Esophagus muscularis mucosa (tissue), 4 donors: ENCODE measurements at regions not wholly inside any gene's neighbourhood (a gene's known extent, or its start where the extent isn't known, plus 50 kb on each side); places are given as distances from the start of the nearest gene placed in this dataset.

Experiments
- DNase-seq: peaks from one replicate; pipeline ENCODE4 v3.0.0-alpha.2; 2017; ENCODE audit errors: extremely low spot score
- H3K27ac ChIP-seq, 4 donors: fragments of 200-600 bp; sonication (generic); replicated peaks in 1 of 4; 1 replicate in 3 of 4; 2 replicates in 1 of 4; pipeline ENCODE4 v1.5.1; 2016 to 2019; ENCODE audit warnings: mild to moderate bottlenecking in 1 of 4
- H3K27me3 ChIP-seq, 4 donors: fragments of 200-600 bp; sonication (generic); one replicate each; pipeline versions ENCODE4 v1.5.1 to v1.6.0; 2016 to 2019
- H3K36me3 ChIP-seq, 4 donors: fragments of 200-600 bp; sonication (generic); one replicate each; pipeline ENCODE4 v1.5.1; 2016 to 2019
- H3K4me1 ChIP-seq, 4 donors: fragments of 200-600 bp; sonication (generic); one replicate each; pipeline ENCODE4 v1.5.1; 2016 to 2019
- H3K4me3 ChIP-seq, 4 donors: fragments of 200-600 bp; sonication (generic); 1 replicate in 2 of 4; 2 replicates in 2 of 4; pipeline ENCODE4 v1.5.1; 2016 to 2019; ENCODE audit warnings: mild to moderate bottlenecking in 4 of 4, moderate library complexity in 1 of 4
- H3K9me3 ChIP-seq, 4 donors: fragments of 200-600 bp; sonication (generic); 1 replicate in 3 of 4; 2 replicates in 1 of 4; pipeline ENCODE4 v1.5.1; 2016 to 2019
- CTCF ChIP-seq, 3 experiments: fragments of 200-600 bp in 2 of 3; fragments of 450-650 bp in 1 of 3; sonication (generic) in 2 of 3; IDR thresholded peaks; one replicate each; pipeline ENCODE4 v1.5.1; 2017 to 2019; ENCODE audit warnings: antibody characterized with exemption in 3 of 3, mild to moderate bottlenecking in 2 of 3, moderate library complexity in 1 of 3
- EP300 ChIP-seq: sonication (generic); formaldehyde crosslinking; IDR thresholded peaks from one replicate; pipeline ENCODE4 v1.6.1; 2017; ENCODE audit warnings: antibody characterized with exemption
- POLR2A ChIP-seq: fragments of 450-650 bp; IDR thresholded peaks from one replicate; pipeline ENCODE4 v1.6.1; 2017; ENCODE audit warnings: antibody characterized with exemption, moderate library complexity, mild to moderate bottlenecking, low read depth
- POLR2AphosphoS5 ChIP-seq, 2 donors: sonication (generic); formaldehyde crosslinking; IDR thresholded peaks; one replicate each; pipeline ENCODE4 v1.6.1; 2017; ENCODE audit warnings: antibody characterized with exemption in 2 of 2
- WGBS: methylation state at CpG from one replicate; pipeline ENCODE4 v1.1.5; 2018; 5-methylcytosine and 5-hydroxymethylcytosine counted together
- intact Hi-C: fragments of 100-400 bp; cut with DNase I; formaldehyde crosslinking; loops from one replicate; pipeline ENCODE4 v1.15.1; 2023

GRCh38 chr18:1002653-1003178 lies 98.0 kb downstream of the ADCYAP1 start:
- H3K4me1 ChIP-seq, result no peaks in the 10 kb centered on the region
- H3K4me3 ChIP-seq, result no peak overlapping the region
- H3K36me3 ChIP-seq, result no peaks in the 10 kb centered on the region
- no peaks in the 10 kb centered on the region for H3K27me3 ChIP-seq
- intact Hi-C loops, result no loop called here
- H3K27ac ChIP-seq, result no peak overlapping the region
- DNase-seq, result no peak
- 43% methylated on average over 2 of the region's 2 CpGs for WGBS
- no peaks in the 10 kb centered on the region for H3K9me3 ChIP-seq
- no peak for TF ChIP-seq POLR2A
- TF ChIP-seq POLR2AphosphoS5 (IDR thresholded peaks at IDR 0.05), result no peak
- TF ChIP-seq CTCF (IDR thresholded peaks at IDR 0.05), result no peak
- no peak for TF ChIP-seq EP300

GRCh38 chr18:1003499-1003898 lies 98.8 kb downstream of the ADCYAP1 start:
- H3K9me3 ChIP-seq, result no peaks in the 10 kb centered on the region
- H3K36me3 ChIP-seq, result no peaks in the 10 kb centered on the region
- TF ChIP-seq EP300 (no peak), POLR2AphosphoS5 (IDR thresholded peaks at IDR 0.05) (no peak), POLR2A (no peak), CTCF (IDR thresholded peaks at IDR 0.05) (no peak)
- no peaks in the 10 kb centered on the region for H3K27me3 ChIP-seq
- DNase-seq, result no peak
- H3K27ac ChIP-seq, result no peak overlapping the region
- 100% methylated on average over 1 of the region's 1 CpG for WGBS
- intact Hi-C loops, result no loop called here
- no peak overlapping the region for H3K4me3 ChIP-seq
- H3K4me1 ChIP-seq, result no peaks in the 10 kb centered on the region

- peaks cover 0 to 9% (median 3%) of the 10 kb centered on the region in 4 donors for H3K4me1 ChIP-seq
- H3K9me3 ChIP-seq, result no peaks in the 10 kb centered on the region
- DNase-seq, result no peak
- no peak for TF ChIP-seq CTCF (IDR thresholded peaks at IDR 0.05)
- H3K27me3 ChIP-seq, result no peaks in the 10 kb centered on the region
- H3K36me3 ChIP-seq, result no peaks in the 10 kb centered on the region
- no peak overlapping the region for H3K27ac ChIP-seq
- H3K4me3 ChIP-seq, result no peak overlapping the region
- WGBS, result 56% methylated on average over 3 of the region's 3 CpGs
- intact Hi-C loops, result no loop called here
Measured at GRCh38 chr18:1006304-1006703, 101.6 kb downstream of the ADCYAP1 start.

GRCh38 chr18:1006965-1007364 lies 102.3 kb downstream of the ADCYAP1 start:
- H3K4me1 ChIP-seq, result peaks cover 0 to 9% (median 4%) of the 10 kb centered on the region in 4 donors
- DNase-seq, result no peak
- 85% methylated on average over 6 of the region's 6 CpGs for WGBS
- intact Hi-C loops, result no loop called here
- no peak for TF ChIP-seq POLR2AphosphoS5 (IDR thresholded peaks at IDR 0.05)
- TF ChIP-seq CTCF (IDR thresholded peaks at IDR 0.05), result no peak
- TF ChIP-seq POLR2A, result no peak
- no peak for TF ChIP-seq EP300
- no peaks in the 10 kb centered on the region for H3K27me3 ChIP-seq
- H3K27ac ChIP-seq, result no peak overlapping the region
- no peak overlapping the region for H3K4me3 ChIP-seq
- H3K9me3 ChIP-seq, result no peaks in the 10 kb centered on the region
- no peaks in the 10 kb centered on the region for H3K36me3 ChIP-seq

- Histone ChIP-seq H3K36me3 (no peaks in the 10 kb centered on the region), H3K9me3 (no peaks in the 10 kb centered on the region), H3K4me3 (no peak overlapping the region), H3K4me1 (peaks cover 6 to 30% (median 19%) of the 10 kb centered on the region in 4 donors), H3K27me3 (no peaks in the 10 kb centered on the region), H3K27ac (no peak overlapping the region)
- intact Hi-C loops, result no loop called here
- WGBS, result 83% methylated on average over 3 of the region's 3 CpGs
- TF ChIP-seq EP300, result no peak
- no peak for TF ChIP-seq CTCF (IDR thresholded peaks at IDR 0.05)
- no peak for TF ChIP-seq POLR2AphosphoS5 (IDR thresholded peaks at IDR 0.05)
- TF ChIP-seq POLR2A, result no peak
- DNase-seq, result no peak
Measured at GRCh38 chr18:1011349-1011748, 106.7 kb downstream of the ADCYAP1 start.
